HG03025 (cell line): ENCODE measurements at regions not wholly inside any gene's neighbourhood (a gene's known extent, or its start where the extent isn't known, plus 50 kb on each side); places are given as distances from the start of the nearest gene placed in this dataset.
"Not testable (repeated sequence)": the region's sequence is repeated elsewhere in the genome, so short reads cannot be mapped to it uniquely, and the experiment has no call there.

Experiments used
- ATAC-seq: cut with Tn5 transposase; IDR thresholded peaks from one replicate; pipeline ENCODE4 v1.9.1; 2021; ENCODE audit warnings: mild to moderate bottlenecking, moderate library complexity; ENCODE audit not compliant: unreplicated experiment, low FRiP score

GRCh38 chr12:126434412-126434985 lies 1369.3 kb downstream of the AACS start:
- ATAC-seq, result no peak

GRCh38 chr12:126436041-126436440 lies 1370.8 kb downstream of the AACS start:
- no peak for ATAC-seq

GRCh38 chr12:126437934-126438333 lies 1372.7 kb downstream of the AACS start:
- no peak for ATAC-seq

- no peak for ATAC-seq
These were observed 1378.7 kb downstream of the AACS start for GRCh38 chr12:126443977-126444376.

GRCh38 chr12:126447346-126447745 lies 1382.1 kb downstream of the AACS start:
- ATAC-seq, result no peak

- ATAC-seq, result no peak
These were observed 1386.6 kb downstream of the AACS start for GRCh38 chr12:126451809-126452208.

GRCh38 chr12:126452686-126453085 lies 1387.5 kb downstream of the AACS start:
- ATAC-seq, result not testable (repeated sequence)

GRCh38 chr12:126454581-126454980 lies 1389.3 kb downstream of the AACS start:
- no peak for ATAC-seq

GRCh38 chr12:126457776-126458175 lies 1392.5 kb downstream of the AACS start:
- no peak for ATAC-seq

GRCh38 chr12:126464153-126464552 lies 1398.9 kb downstream of the AACS start:
- ATAC-seq, result no peak

GRCh38 chr12:126469211-126469610 lies 1404.0 kb downstream of the AACS start:
- ATAC-seq, result no peak

GRCh38 chr12:126474703-126475102 lies 1409.5 kb downstream of the AACS start:
- no peak for ATAC-seq

- no peak for ATAC-seq
These were observed 1415.2 kb downstream of the AACS start for GRCh38 chr12:126480451-126480850.

- ATAC-seq, result no peak
These were observed 1416.5 kb downstream of the AACS start for GRCh38 chr12:126481688-126482087.

- no peak for ATAC-seq
These were observed 1417.1 kb downstream of the AACS start for GRCh38 chr12:126482238-126482889.

GRCh38 chr12:126483145-126484068 lies 1418.2 kb downstream of the AACS start:
- no peak for ATAC-seq

- no peak for ATAC-seq
These were observed 1422.3 kb downstream of the AACS start for GRCh38 chr12:126487431-126487980.

GRCh38 chr12:126488806-126489205 lies 1423.6 kb downstream of the AACS start:
- ATAC-seq, result no peak

- no peak for ATAC-seq
These were observed 1426.9 kb downstream of the AACS start for GRCh38 chr12:126492181-126492580.

GRCh38 chr12:126493366-126494108 lies 1428.3 kb downstream of the AACS start:
- no peak for ATAC-seq
